ENCODE measurements at regions not wholly inside any gene's neighbourhood (a gene's known extent, or its start where the extent isn't known, plus 50 kb on each side); places are given as distances from the start of the nearest gene placed in this dataset.

DNA sequence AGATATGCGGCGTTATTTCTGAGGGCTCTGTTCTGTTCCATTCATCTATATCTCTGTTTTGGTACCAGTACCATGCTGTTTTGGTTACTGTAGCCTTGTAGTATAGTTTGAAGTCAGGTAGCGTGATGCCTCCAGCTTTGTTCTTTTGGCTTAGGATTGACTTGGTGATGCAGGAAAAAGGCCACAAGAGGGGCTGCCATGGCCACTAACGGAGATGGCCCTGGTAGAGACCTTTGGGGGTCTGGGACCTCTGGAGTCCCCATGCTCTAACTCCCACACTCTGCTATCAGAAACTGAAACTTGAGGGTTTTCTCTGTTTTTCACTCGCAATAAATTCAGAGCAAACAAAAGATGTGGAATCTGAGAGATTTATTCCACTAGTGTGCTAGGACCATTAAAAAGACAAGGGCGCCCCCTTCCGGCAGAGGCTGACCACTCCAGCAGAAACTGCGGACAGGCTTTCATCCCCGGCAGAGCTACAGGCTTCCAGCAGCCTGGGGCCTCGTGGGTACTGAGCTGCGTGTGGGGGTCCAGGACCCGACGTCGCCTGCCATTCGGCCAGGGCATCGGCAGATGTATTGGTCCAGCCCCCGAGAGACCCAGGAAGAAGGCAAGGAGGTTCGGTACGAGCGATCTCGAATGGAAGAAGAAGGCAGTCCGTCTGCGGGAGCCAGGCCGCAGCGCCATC, 775.1 kb downstream of the EPHA7 start:
- peak; percentile 44 for DNase-seq (ENCODE audit: low read depth, low spot score)

GRCh38 chr6:92635553-92636153, 783.7 kb downstream of the EPHA7 start:
- DNase-seq (ENCODE audit: low read depth, low spot score), result no peak

- DNase-seq (ENCODE audit: low read depth, low spot score), result no peak
Measured at GRCh38 chr6:92634561-92634960, 784.8 kb downstream of the EPHA7 start.

- DNase-seq (ENCODE audit: low read depth, low spot score), result no peak
Measured at GRCh38 chr6:92623431-92623830, 795.9 kb downstream of the EPHA7 start.

GRCh38 chr6:92617721-92618120, 801.6 kb downstream of the EPHA7 start:
- no peak for DNase-seq (ENCODE audit: low read depth, low spot score)

DNA sequence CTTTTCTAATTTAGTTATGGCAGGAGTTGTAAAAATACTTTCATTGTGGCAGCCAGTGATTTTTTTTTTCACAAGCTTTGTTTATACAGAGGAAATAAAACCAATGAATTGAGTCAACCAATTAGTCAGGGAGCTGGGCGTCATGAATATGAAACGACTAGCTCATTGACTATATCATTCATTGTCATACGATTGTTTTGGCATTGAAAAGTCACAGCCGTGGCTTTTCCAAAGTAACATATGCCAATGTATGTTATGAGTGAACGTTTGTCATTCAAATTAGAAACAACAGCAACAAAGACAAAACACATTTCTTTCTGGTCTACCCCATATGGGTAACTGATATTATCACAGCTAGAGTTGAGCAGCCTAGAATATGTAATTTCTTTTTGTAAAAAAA, 810.6 kb downstream of the EPHA7 start:
- DNase-seq (ENCODE audit: low read depth, low spot score), result peak; percentile 14

DNA sequence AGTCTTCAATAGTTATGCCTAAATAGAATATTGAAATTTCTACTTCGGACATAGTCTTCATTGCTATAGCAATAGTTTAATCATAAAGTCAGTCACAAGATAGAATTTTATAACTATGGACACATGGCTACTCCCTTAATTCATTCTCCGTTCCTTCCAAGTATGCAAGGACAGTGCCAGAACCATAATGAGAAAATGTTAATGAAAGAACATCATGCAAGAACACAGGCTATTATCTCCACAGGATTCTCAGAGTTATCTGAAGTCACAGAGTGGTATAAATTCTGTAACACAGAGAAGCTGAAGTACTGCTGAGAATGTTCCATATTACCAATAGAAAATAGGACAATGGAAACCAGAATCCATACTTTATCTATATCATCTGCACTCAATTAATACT, 826.2 kb downstream of the EPHA7 start:
- DNase-seq (ENCODE audit: low read depth, low spot score), result no peak

DNA sequence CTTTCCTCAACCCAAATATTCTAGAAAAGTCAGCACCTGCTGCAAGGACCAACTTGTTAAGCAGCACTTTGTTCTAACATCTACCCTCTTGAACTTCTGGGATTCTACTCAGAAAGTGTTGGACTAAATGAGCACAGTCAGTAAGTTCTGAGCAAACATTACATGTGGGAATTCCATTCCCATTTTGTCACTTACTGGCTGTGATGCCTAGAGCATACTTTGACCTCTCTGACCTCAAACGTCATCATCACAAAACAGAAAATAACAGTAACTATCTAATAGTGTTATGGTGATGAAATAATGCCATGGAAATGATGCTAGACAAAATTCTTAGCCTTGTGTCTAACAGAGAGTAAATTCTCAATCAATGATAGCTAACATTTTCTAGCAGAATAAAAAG, 829.4 kb downstream of the EPHA7 start:
- DNase-seq (ENCODE audit: low read depth, low spot score), result peak; percentile 15

- DNase-seq (ENCODE audit: low read depth, low spot score), result peak; percentile 13
Measured at GRCh38 chr6:92588148-92588547, 831.2 kb downstream of the EPHA7 start.

- peak; percentile 7 for DNase-seq (ENCODE audit: low read depth, low spot score)
Measured at GRCh38 chr6:92587525-92587924, 831.8 kb downstream of the EPHA7 start.

GRCh38 chr6:92586236-92586977, 833.0 kb downstream of the EPHA7 start:
- no peak for DNase-seq (ENCODE audit: low read depth, low spot score)

GRCh38 chr6:92582211-92582610, 837.1 kb downstream of the EPHA7 start:
- DNase-seq (ENCODE audit: low read depth, low spot score), result no peak

DNA sequence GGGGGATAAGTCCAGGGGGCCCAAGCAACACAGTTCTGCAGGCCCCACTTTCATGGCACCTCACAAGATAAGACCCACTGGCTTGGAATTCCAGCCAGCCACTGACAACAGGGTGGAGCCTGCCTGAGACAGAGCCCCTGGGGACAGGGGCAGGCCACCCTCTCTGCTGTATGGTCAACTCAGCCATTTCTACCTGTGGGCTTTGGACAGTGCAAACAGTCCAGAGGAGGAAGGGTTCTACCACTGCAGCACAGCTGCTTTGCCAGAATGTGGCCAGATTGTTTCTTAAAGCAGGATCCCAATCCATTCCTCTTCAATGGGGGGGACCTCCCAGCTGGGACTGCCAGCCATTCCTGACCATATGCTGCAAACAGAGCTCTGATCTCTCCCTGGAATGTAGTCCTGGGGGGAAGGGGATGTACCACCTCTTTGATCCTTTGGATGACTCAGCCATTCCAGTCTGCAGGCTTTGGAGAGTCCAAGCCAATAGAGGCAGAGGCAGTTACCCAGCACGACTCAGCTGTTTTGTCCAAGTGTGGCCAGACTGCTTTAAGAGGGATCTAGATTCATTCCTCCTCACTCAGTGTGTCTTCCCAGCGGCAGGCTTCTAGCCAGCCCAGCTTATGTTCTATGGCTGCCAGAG, 842.2 kb downstream of the EPHA7 start:
- peak; percentile 88 for DNase-seq (ENCODE audit: low read depth, low spot score)

DNA sequence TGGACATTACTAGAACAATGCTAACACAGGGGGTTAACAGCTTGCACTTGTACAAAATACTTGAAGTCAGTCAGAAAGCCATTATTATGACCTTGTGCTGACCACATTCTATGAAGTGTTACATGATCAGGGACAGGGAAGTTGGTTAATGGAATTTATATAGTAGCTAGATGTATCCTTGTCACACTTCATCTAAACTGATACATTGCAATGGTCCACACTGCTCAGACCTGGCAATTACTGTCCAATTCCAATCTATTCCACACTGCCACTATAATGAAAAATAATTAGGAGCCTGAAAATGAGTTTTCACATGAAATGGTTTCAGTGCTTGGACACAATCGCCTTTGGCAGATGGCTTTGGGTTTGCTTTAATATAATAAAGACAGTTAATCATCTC, 850.8 kb downstream of the EPHA7 start:
- DNase-seq (ENCODE audit: low read depth, low spot score), result no peak

GRCh38 chr6:92566632-92567031, 852.7 kb downstream of the EPHA7 start:
- no peak for DNase-seq (ENCODE audit: low read depth, low spot score)

DNA sequence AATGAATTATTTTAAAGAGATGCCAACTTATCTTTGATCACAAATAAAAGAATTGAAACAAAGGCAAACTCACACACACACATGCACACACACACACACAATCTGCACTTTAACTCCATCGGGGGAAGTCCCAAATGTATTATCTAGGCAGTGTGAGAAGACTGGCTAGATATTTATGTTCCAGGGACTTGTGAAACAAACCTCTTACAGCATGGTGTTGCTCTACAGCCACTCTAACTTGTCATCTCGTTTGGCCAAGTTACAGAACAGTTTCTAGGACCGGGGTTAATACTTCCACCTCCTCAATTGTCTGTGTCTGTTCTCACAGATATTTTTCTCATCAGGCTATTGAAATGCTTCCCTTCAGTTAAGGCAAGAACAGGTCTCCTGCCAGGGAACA, 855.0 kb downstream of the EPHA7 start:
- DNase-seq (ENCODE audit: low read depth, low spot score), result no peak

DNA sequence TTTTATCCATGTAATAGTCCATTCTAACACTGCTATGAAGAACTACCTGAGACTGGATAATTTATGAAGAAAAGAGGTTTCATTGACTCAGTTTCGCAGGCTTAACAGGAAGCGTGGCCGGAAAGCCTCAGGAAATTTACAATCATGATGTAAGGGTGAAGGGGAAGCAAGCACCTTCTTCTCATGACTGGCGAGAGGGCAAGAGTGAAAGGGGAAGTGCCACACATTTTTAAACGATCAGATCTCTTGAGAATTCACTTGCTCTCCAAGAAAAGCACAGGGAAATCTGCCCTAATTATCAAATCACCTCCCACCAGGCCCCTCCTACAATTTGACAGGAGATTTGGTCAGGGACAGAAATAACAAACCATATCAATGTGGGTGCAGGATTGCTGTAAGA, 859.7 kb downstream of the EPHA7 start:
- no peak for DNase-seq (ENCODE audit: low read depth, low spot score)

GRCh38 chr6:92559003-92559402, 860.4 kb downstream of the EPHA7 start:
- DNase-seq (ENCODE audit: low read depth, low spot score), result no peak

- no peak for DNase-seq (ENCODE audit: low read depth, low spot score)
Measured at GRCh38 chr6:92550501-92550900, 868.9 kb downstream of the EPHA7 start.

GRCh38 chr6:92545861-92546260, 873.5 kb downstream of the EPHA7 start:
- DNase-seq (ENCODE audit: low read depth, low spot score), result no peak

DNA sequence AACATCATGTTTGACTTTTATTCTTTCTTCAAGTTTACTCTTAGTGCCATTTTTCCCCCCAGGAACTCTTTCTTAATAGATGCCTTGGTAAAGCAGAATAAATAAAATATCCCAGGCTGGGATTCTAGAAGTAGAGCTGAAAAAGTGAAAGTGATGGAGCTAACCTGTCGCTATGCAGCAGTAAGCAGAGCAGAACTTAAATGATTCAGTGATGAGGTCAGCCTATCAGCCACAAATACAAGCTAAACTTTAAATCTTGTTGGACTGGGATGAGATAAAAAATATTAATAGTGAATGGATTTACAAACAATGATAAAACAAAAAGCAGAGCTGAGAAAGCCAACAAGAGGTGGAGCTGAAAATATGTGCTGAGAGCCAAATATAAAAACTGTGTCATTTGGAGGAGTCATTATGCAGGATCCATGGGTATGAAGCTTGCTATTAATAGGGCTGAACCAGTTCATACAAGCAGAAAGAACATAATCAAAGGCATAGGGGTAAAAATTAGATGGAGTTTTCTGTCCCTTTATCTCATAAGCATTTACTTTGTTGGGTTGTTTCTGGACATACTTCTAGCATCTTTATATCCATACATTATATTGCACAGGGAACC, 877.8 kb downstream of the EPHA7 start:
- peak; percentile 45 for DNase-seq (ENCODE audit: low read depth, low spot score)

- peak; percentile 9 for DNase-seq (ENCODE audit: low read depth, low spot score)
Measured at GRCh38 chr6:92538926-92539325, 880.4 kb downstream of the EPHA7 start.
